ENCODE measurements at regions not wholly inside any gene's neighbourhood (a gene's known extent, or its start where the extent isn't known, plus 50 kb on each side); places are given as distances from the start of the nearest gene placed in this dataset.

GRCh38 chr15:91670108-91670507 lies 183.4 kb upstream of the SLCO3A1 start:
- no peak overlapping the region for H3K4me3 ChIP-seq (ENCODE audit: control insufficient read depth in 2 of 3, extremely low read depth in 1 of 3, insufficient read depth in 2 of 3, low read depth in 1 of 3, low read length in 3 of 3)
- H3K27ac ChIP-seq (ENCODE audit: control insufficient read depth, insufficient read depth, low read length) = no peak overlapping the region
- no peak overlapping the region for H2AFZ ChIP-seq (ENCODE audit: control insufficient read depth, low read length)
- no peaks in the 10 kb centered on the region for H3K4me1 ChIP-seq (ENCODE audit: control insufficient read depth, extremely low read depth, insufficient read depth, low read length)
- FAIRE-seq (no peak), DNase-seq (ENCODE audit: low read depth, low spot score) (no peak)
- H3K79me2 ChIP-seq (ENCODE audit: control insufficient read depth, insufficient read depth, low read length) = no peaks in the 10 kb centered on the region
- TF ChIP-seq, protein P1, sequence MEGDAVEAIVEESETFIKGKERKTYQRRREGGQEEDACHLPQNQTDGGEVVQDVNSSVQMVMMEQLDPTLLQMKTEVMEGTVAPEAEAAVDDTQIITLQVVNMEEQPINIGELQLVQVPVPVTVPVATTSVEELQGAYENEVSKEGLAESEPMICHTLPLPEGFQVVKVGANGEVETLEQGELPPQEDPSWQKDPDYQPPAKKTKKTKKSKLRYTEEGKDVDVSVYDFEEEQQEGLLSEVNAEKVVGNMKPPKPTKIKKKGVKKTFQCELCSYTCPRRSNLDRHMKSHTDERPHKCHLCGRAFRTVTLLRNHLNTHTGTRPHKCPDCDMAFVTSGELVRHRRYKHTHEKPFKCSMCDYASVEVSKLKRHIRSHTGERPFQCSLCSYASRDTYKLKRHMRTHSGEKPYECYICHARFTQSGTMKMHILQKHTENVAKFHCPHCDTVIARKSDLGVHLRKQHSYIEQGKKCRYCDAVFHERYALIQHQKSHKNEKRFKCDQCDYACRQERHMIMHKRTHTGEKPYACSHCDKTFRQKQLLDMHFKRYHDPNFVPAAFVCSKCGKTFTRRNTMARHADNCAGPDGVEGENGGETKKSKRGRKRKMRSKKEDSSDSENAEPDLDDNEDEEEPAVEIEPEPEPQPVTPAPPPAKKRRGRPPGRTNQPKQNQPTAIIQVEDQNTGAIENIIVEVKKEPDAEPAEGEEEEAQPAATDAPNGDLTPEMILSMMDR (optimal IDR thresholded peaks at IDR 0.05 in 1 of 3, IDR thresholded peaks at IDR 0.05 in 1 of 3, conservative IDR thresholded peaks at IDR 0.05 in 1 of 3; ENCODE audit: extremely low read depth in 1 of 3, insufficient read depth in 2 of 3, low read length in 3 of 3) = no peak
- no peak for TF ChIP-seq EZH2 (IDR thresholded peaks at IDR 0.05; ENCODE audit: low read length)
- no peaks in the 10 kb centered on the region for H3K9me3 ChIP-seq (ENCODE audit: control insufficient read depth, low read depth, low read length)
- no peak overlapping the region for H3K4me2 ChIP-seq (ENCODE audit: control insufficient read depth, extremely low read depth, insufficient read depth, low read depth, low read length)
- H3K9ac ChIP-seq (ENCODE audit: control insufficient read depth, extremely low read depth, insufficient read depth, low read length) = no peak overlapping the region
- no peaks in the 10 kb centered on the region for H3K9me1 ChIP-seq (ENCODE audit: control insufficient read depth, extremely low read depth, insufficient read depth, low read length)
- dilution Hi-C loops (cut with MboI; ENCODE audit: extremely low pct_ligation_motif_present, low sequenced_read_pairs) = no loop called here
- no peaks in the 10 kb centered on the region for H4K20me1 ChIP-seq (ENCODE audit: control insufficient read depth, extremely low read depth, insufficient read depth, low read length)
- no peaks in the 10 kb centered on the region for H3K27me3 ChIP-seq (ENCODE audit: control insufficient read depth, extremely low read depth, insufficient read depth, low read length)
- no peaks in the 10 kb centered on the region for H3K36me3 ChIP-seq (ENCODE audit: control insufficient read depth in 2 of 2, extremely low read depth in 1 of 2, insufficient read depth in 2 of 2, low read length in 2 of 2)

DNA sequence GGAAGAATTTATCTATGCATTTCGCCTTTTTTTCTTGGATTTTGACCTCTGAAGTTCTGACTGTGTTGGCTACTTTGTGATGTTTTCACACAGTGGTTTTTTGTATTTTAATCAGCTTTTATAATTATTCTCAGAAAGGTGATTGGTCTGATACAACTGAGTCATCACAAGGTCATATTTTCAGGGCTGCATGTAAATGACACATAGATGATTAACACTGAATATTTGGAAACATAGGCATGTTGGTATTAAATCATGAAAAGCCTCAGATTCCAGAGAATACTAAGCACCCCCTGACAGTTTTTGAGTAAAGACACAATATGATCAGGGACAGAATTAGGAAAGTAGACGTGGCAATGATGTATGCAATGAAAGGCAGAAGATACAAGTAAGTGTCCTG lies 175.5 kb upstream of the SLCO3A1 start:
- H3K4me2 ChIP-seq (ENCODE audit: control insufficient read depth, extremely low read depth, insufficient read depth, low read depth, low read length) = no peak overlapping the region
- TF ChIP-seq EZH2 (IDR thresholded peaks at IDR 0.05; ENCODE audit: low read length) = no peak
- TF ChIP-seq, protein P1 (optimal IDR thresholded peaks at IDR 0.05 in 1 of 3, IDR thresholded peaks at IDR 0.05 in 1 of 3, conservative IDR thresholded peaks at IDR 0.05 in 1 of 3; ENCODE audit: extremely low read depth in 1 of 3, insufficient read depth in 2 of 3, low read length in 3 of 3) = no peak
- DNase-seq (ENCODE audit: low read depth, low spot score) (no peak), FAIRE-seq (no peak)
- no peaks in the 10 kb centered on the region for H3K79me2 ChIP-seq (ENCODE audit: control insufficient read depth, insufficient read depth, low read length)
- H3K4me1 ChIP-seq (ENCODE audit: control insufficient read depth, extremely low read depth, insufficient read depth, low read length) = no peaks in the 10 kb centered on the region
- no peaks in the 10 kb centered on the region for H3K9me3 ChIP-seq (ENCODE audit: control insufficient read depth, low read depth, low read length)
- H2AFZ ChIP-seq (ENCODE audit: control insufficient read depth, low read length) = no peak overlapping the region
- no peak overlapping the region for H3K9ac ChIP-seq (ENCODE audit: control insufficient read depth, extremely low read depth, insufficient read depth, low read length)
- no peaks in the 10 kb centered on the region for H3K36me3 ChIP-seq (ENCODE audit: control insufficient read depth in 2 of 2, extremely low read depth in 1 of 2, insufficient read depth in 2 of 2, low read length in 2 of 2)
- no peaks in the 10 kb centered on the region for H3K27me3 ChIP-seq (ENCODE audit: control insufficient read depth, extremely low read depth, insufficient read depth, low read length)
- H3K27ac ChIP-seq (ENCODE audit: control insufficient read depth, insufficient read depth, low read length) = no peak overlapping the region
- H3K4me3 ChIP-seq (ENCODE audit: control insufficient read depth in 2 of 3, extremely low read depth in 1 of 3, insufficient read depth in 2 of 3, low read depth in 1 of 3, low read length in 3 of 3) = no peak overlapping the region
- no peaks in the 10 kb centered on the region for H3K9me1 ChIP-seq (ENCODE audit: control insufficient read depth, extremely low read depth, insufficient read depth, low read length)
- H4K20me1 ChIP-seq (ENCODE audit: control insufficient read depth, extremely low read depth, insufficient read depth, low read length) = no peaks in the 10 kb centered on the region
- dilution Hi-C loops (cut with MboI; ENCODE audit: extremely low pct_ligation_motif_present, low sequenced_read_pairs) = no loop called here

Data from keratinocyte (primary cell).